ENCODE measurements at regions not wholly inside any gene's neighbourhood (a gene's known extent, or its start where the extent isn't known, plus 50 kb on each side); places are given as distances from the start of the nearest gene placed in this dataset.

DNA sequence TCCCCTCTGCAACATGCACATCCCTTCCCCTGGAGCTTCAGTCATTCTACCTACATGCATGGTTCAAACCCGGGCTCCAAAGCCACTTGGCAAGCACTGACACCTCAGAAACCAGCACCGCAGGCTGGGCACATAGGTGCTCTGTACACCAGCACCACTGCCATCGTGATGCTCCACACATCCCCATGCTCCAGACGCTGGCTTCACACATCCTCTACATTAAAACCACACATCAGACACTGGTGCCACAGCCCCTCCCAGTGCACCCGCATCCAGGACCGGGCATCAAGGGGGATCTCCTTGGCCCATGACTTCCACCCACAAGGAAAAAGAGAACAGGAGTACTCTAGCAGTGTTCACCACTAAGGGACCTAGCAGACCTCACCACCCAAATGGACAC, 787.7 kb downstream of the CDH18 start:
- H3K4me1 ChIP-seq (ENCODE audit: control insufficient read depth, low read depth, low read length): no peaks in the 10 kb centered on the region
- H3K79me1 ChIP-seq (ENCODE audit: low read length): no peaks in the 10 kb centered on the region
- no peak overlapping the region for H3K4me2 ChIP-seq (ENCODE audit: low read length)
- no peak overlapping the region for H3K4me3 ChIP-seq (ENCODE audit: low read length)
- DNase-seq: no peak
- H3K27me3 ChIP-seq (ENCODE audit: insufficient read depth, low read length, poor library complexity): no peaks in the 10 kb centered on the region
- H2AK5ac ChIP-seq (ENCODE audit: low read length): no peak overlapping the region
- H3K18ac ChIP-seq (ENCODE audit: low read length): no peak overlapping the region
- H2BK15ac ChIP-seq (replicated peaks; ENCODE audit: low read depth): no peak overlapping the region
- H3K27ac ChIP-seq (ENCODE audit: low read depth, low read length): no peak overlapping the region
- H3K36me3 ChIP-seq (ENCODE audit: control insufficient read depth, insufficient read depth, low read length): no peaks in the 10 kb centered on the region
- no peak overlapping the region for H2BK5ac ChIP-seq (ENCODE audit: low read length)
- no peak overlapping the region for H3K4ac ChIP-seq (ENCODE audit: low read depth, low read length)
- H3K56ac ChIP-seq (ENCODE audit: low read length): no peak overlapping the region
- H3K79me2 ChIP-seq (ENCODE audit: control insufficient read depth, insufficient read depth, low read length): no peaks in the 10 kb centered on the region
- H4K5ac ChIP-seq (ENCODE audit: low read length): no peak overlapping the region
- WGBS (ENCODE audit: extremely low coverage, insufficient coverage, low lambda C conversion rate): no CpG with 5 or more reads among the region's 6 CpGs
- no peak overlapping the region for H3K9ac ChIP-seq (ENCODE audit: low read length)
- H2BK120ac ChIP-seq (ENCODE audit: low read depth, low read length): no peak overlapping the region
- no peak overlapping the region for H4K8ac ChIP-seq (ENCODE audit: low read depth, low read length)
- H3K23ac ChIP-seq (ENCODE audit: low read length): no peak overlapping the region

DNA sequence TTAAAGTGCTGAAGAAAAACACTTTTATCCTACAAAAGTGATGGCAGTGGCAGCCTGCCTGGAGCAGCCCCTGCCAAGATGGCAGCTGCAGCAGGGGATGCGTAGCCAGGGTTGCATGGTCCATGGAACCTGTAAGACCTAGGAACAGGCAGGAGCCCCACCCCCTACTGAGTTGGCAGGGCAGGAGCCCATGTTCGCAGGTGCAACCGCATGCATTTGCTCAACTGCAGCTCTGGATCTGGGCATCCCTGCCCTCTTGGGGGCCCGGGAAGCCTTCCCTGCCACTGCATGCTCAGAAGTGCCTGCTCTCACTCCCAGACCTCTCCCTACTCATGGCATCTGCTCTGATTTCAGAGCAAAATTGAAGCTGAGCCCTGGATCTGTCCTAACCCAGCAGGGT, 779.6 kb downstream of the CDH18 start:
- DNase-seq: no peak
- no peak overlapping the region for H2BK120ac ChIP-seq (ENCODE audit: low read depth, low read length)
- H3K36me3 ChIP-seq (ENCODE audit: control insufficient read depth, insufficient read depth, low read length): no peaks in the 10 kb centered on the region
- H3K27me3 ChIP-seq (ENCODE audit: insufficient read depth, low read length, poor library complexity): no peaks in the 10 kb centered on the region
- no peak overlapping the region for H3K27ac ChIP-seq (ENCODE audit: low read depth, low read length)
- no peak overlapping the region for H3K18ac ChIP-seq (ENCODE audit: low read length)
- no peak overlapping the region for H3K56ac ChIP-seq (ENCODE audit: low read length)
- no peak overlapping the region for H3K4ac ChIP-seq (ENCODE audit: low read depth, low read length)
- H3K4me3 ChIP-seq (ENCODE audit: low read length): no peak overlapping the region
- H3K79me1 ChIP-seq (ENCODE audit: low read length): no peaks in the 10 kb centered on the region
- H3K23ac ChIP-seq (ENCODE audit: low read length): no peak overlapping the region
- no peak overlapping the region for H2BK5ac ChIP-seq (ENCODE audit: low read length)
- no peak overlapping the region for H4K5ac ChIP-seq (ENCODE audit: low read length)
- no peaks in the 10 kb centered on the region for H3K4me1 ChIP-seq (ENCODE audit: control insufficient read depth, low read depth, low read length)
- no peak overlapping the region for H2BK15ac ChIP-seq (replicated peaks; ENCODE audit: low read depth)
- H3K9ac ChIP-seq (ENCODE audit: low read length): no peak overlapping the region
- no peak overlapping the region for H4K8ac ChIP-seq (ENCODE audit: low read depth, low read length)
- no peak overlapping the region for H2AK5ac ChIP-seq (ENCODE audit: low read length)
- no peaks in the 10 kb centered on the region for H3K79me2 ChIP-seq (ENCODE audit: control insufficient read depth, insufficient read depth, low read length)
- no CpG with 5 or more reads among the region's 4 CpGs for WGBS (ENCODE audit: extremely low coverage, insufficient coverage, low lambda C conversion rate)
- no peak overlapping the region for H3K4me2 ChIP-seq (ENCODE audit: low read length)

DNA sequence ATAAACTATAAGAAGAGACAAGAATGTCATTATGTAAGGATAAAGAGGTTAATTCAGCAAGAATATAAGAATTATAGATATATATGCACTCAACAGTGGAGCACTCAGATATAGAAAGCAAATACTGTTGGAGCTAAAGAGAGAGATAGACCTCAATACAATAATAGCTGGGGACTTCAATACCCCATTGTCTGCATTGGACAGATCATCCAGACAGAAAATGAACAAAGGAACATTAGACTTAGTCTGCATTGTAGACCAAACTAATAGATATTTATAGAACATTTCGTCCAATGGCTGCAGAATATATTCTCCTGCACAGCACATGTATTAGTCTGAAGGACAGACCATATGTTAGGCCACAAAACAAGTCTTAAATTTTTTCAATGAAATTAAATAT, 777.1 kb downstream of the CDH18 start:
- no peak overlapping the region for H2AK5ac ChIP-seq (ENCODE audit: low read length)
- H2BK5ac ChIP-seq (ENCODE audit: low read length): no peak overlapping the region
- no peak overlapping the region for H4K5ac ChIP-seq (ENCODE audit: low read length)
- H3K18ac ChIP-seq (ENCODE audit: low read length): no peak overlapping the region
- H3K79me2 ChIP-seq (ENCODE audit: control insufficient read depth, insufficient read depth, low read length): no peaks in the 10 kb centered on the region
- no peak overlapping the region for H4K8ac ChIP-seq (ENCODE audit: low read depth, low read length)
- no peak overlapping the region for H3K4me3 ChIP-seq (ENCODE audit: low read length)
- no peak overlapping the region for H3K56ac ChIP-seq (ENCODE audit: low read length)
- H2BK120ac ChIP-seq (ENCODE audit: low read depth, low read length): no peak overlapping the region
- WGBS (ENCODE audit: extremely low coverage, insufficient coverage, low lambda C conversion rate): no CpG with 5 or more reads among the region's 1 CpG
- H3K27me3 ChIP-seq (ENCODE audit: insufficient read depth, low read length, poor library complexity): no peaks in the 10 kb centered on the region
- H3K23ac ChIP-seq (ENCODE audit: low read length): no peak overlapping the region
- H3K4me2 ChIP-seq (ENCODE audit: low read length): no peak overlapping the region
- H3K4ac ChIP-seq (ENCODE audit: low read depth, low read length): no peak overlapping the region
- no peak overlapping the region for H3K9ac ChIP-seq (ENCODE audit: low read length)
- H2BK15ac ChIP-seq (replicated peaks; ENCODE audit: low read depth): no peak overlapping the region
- DNase-seq: no peak
- no peaks in the 10 kb centered on the region for H3K79me1 ChIP-seq (ENCODE audit: low read length)
- no peaks in the 10 kb centered on the region for H3K36me3 ChIP-seq (ENCODE audit: control insufficient read depth, insufficient read depth, low read length)
- H3K4me1 ChIP-seq (ENCODE audit: control insufficient read depth, low read depth, low read length): no peaks in the 10 kb centered on the region
- H3K27ac ChIP-seq (ENCODE audit: low read depth, low read length): no peak overlapping the region

DNA sequence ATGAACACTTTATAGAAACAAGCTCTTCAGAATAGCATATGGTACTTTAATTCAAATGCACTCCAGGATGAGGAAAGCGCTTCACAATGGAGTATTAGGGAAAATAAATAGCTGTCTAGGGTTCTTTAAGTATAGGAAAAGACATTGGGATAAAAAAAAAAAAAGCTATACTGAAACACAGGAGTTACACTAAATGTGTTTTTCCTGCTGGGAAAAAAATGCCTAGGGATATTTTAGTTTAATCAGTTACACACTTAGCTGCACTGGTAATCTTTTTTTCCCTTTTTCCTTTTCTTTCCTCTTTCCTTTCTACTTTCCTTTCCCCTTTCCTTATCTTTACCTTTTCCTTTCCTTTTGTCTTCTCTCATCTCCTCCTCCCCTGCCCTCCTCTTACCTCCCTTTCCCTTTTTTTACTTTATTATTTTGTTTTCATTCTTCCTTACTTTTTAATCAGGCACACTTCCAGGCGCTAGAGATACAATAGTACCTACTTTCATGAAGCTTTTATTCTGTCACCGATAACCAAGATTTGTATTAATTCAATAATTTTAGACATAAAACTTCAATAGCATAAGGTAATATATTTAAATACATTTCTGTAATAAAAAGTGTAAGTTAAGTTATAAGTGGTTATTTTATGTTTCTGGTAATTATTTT, 758.7 kb downstream of the CDH18 start:
- WGBS (ENCODE audit: extremely low coverage, insufficient coverage, low lambda C conversion rate): no CpG with 5 or more reads among the region's 3 CpGs
- Histone ChIP-seq H3K4me2 (ENCODE audit: low read length) (no peak overlapping the region), H3K4me1 (ENCODE audit: control insufficient read depth, low read depth, low read length) (no peaks in the 10 kb centered on the region), H3K9ac (ENCODE audit: low read length) (no peak overlapping the region), H3K27ac (ENCODE audit: low read depth, low read length) (no peak overlapping the region), H4K5ac (ENCODE audit: low read length) (no peak overlapping the region), H2AK5ac (ENCODE audit: low read length) (no peak overlapping the region), H3K18ac (ENCODE audit: low read length) (no peak overlapping the region), H3K79me1 (ENCODE audit: low read length) (no peaks in the 10 kb centered on the region), H2BK5ac (ENCODE audit: low read length) (no peak overlapping the region), H3K27me3 (ENCODE audit: insufficient read depth, low read length, poor library complexity) (no peaks in the 10 kb centered on the region), H3K4me3 (ENCODE audit: low read length) (no peak overlapping the region), H3K23ac (ENCODE audit: low read length) (no peak overlapping the region), H3K56ac (ENCODE audit: low read length) (no peak overlapping the region), H3K79me2 (ENCODE audit: control insufficient read depth, insufficient read depth, low read length) (no peaks in the 10 kb centered on the region), H4K8ac (ENCODE audit: low read depth, low read length) (no peak overlapping the region), H2BK15ac (replicated peaks; ENCODE audit: low read depth) (no peak overlapping the region), H3K36me3 (ENCODE audit: control insufficient read depth, insufficient read depth, low read length) (no peaks in the 10 kb centered on the region), H3K4ac (ENCODE audit: low read depth, low read length) (no peak overlapping the region), H2BK120ac (ENCODE audit: low read depth, low read length) (no peak overlapping the region)
- no peak for DNase-seq

DNA sequence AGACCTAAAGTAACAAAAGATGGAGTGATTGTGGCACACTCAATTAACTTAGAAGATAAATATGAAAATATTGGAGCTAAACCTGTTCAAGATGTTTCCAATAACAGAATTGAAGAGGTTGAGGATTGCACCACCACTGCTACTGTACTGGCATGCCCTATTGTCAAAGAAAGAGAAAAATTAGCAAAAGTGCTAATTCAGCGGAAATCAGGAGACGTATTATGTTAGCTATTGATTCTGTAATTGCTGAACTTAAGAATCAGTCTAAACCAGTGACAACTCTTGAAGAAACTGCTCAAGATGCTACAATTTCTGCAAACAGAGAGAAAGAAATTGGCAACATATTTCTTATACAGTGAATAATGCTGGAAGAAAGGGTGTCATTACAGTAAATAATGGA, 754.4 kb downstream of the CDH18 start:
- H4K5ac ChIP-seq (ENCODE audit: low read length): no peak overlapping the region
- no peak overlapping the region for H2BK120ac ChIP-seq (ENCODE audit: low read depth, low read length)
- no peak overlapping the region for H3K4ac ChIP-seq (ENCODE audit: low read depth, low read length)
- no peak for DNase-seq
- no peak overlapping the region for H3K9ac ChIP-seq (ENCODE audit: low read length)
- H3K23ac ChIP-seq (ENCODE audit: low read length): no peak overlapping the region
- no peak overlapping the region for H3K4me2 ChIP-seq (ENCODE audit: low read length)
- H3K56ac ChIP-seq (ENCODE audit: low read length): no peak overlapping the region
- no peaks in the 10 kb centered on the region for H3K27me3 ChIP-seq (ENCODE audit: insufficient read depth, low read length, poor library complexity)
- H3K18ac ChIP-seq (ENCODE audit: low read length): no peak overlapping the region
- H2BK15ac ChIP-seq (replicated peaks; ENCODE audit: low read depth): no peak overlapping the region
- H3K79me2 ChIP-seq (ENCODE audit: control insufficient read depth, insufficient read depth, low read length): no peaks in the 10 kb centered on the region
- no peak overlapping the region for H2BK5ac ChIP-seq (ENCODE audit: low read length)
- H2AK5ac ChIP-seq (ENCODE audit: low read length): no peak overlapping the region
- H3K36me3 ChIP-seq (ENCODE audit: control insufficient read depth, insufficient read depth, low read length): no peaks in the 10 kb centered on the region
- H4K8ac ChIP-seq (ENCODE audit: low read depth, low read length): no peak overlapping the region
- WGBS (ENCODE audit: extremely low coverage, insufficient coverage, low lambda C conversion rate): no CpG with 5 or more reads among the region's 2 CpGs
- no peaks in the 10 kb centered on the region for H3K4me1 ChIP-seq (ENCODE audit: control insufficient read depth, low read depth, low read length)
- no peaks in the 10 kb centered on the region for H3K79me1 ChIP-seq (ENCODE audit: low read length)
- H3K4me3 ChIP-seq (ENCODE audit: low read length): no peak overlapping the region
- no peak overlapping the region for H3K27ac ChIP-seq (ENCODE audit: low read depth, low read length)

DNA sequence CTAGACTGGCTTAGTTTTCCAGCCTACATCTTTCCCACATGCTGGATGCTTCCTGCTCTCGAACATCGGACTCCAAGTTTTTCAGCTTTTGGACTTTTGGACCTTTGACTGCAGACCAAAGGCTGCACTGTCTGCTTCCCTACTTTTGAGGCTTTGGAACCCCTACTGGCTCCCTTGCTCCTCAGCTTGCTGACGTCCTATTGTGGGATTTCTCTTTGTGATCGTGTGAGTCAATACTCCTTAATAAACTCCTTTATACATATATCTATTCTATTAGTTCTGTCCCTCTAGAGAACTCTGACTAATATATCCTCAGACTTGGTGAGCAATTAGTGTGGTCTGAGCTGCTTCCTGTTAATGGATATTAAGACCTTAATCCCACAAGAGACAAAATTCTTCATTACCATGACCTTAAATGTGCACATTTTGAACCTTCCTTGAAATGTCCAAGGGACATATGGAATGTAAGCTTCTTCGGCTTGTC, 752.9 kb downstream of the CDH18 start:
- no peak overlapping the region for H3K9ac ChIP-seq (ENCODE audit: low read length)
- no peaks in the 10 kb centered on the region for H3K27me3 ChIP-seq (ENCODE audit: insufficient read depth, low read length, poor library complexity)
- no peak overlapping the region for H3K56ac ChIP-seq (ENCODE audit: low read length)
- H3K27ac ChIP-seq (ENCODE audit: low read depth, low read length): no peak overlapping the region
- no peak overlapping the region for H3K18ac ChIP-seq (ENCODE audit: low read length)
- no peaks in the 10 kb centered on the region for H3K79me1 ChIP-seq (ENCODE audit: low read length)
- H2AK5ac ChIP-seq (ENCODE audit: low read length): no peak overlapping the region
- H2BK15ac ChIP-seq (replicated peaks; ENCODE audit: low read depth): no peak overlapping the region
- H3K4me2 ChIP-seq (ENCODE audit: low read length): no peak overlapping the region
- no peak overlapping the region for H4K5ac ChIP-seq (ENCODE audit: low read length)
- H3K4me1 ChIP-seq (ENCODE audit: control insufficient read depth, low read depth, low read length): no peaks in the 10 kb centered on the region
- no peak overlapping the region for H3K4ac ChIP-seq (ENCODE audit: low read depth, low read length)
- no peak overlapping the region for H4K8ac ChIP-seq (ENCODE audit: low read depth, low read length)
- H3K36me3 ChIP-seq (ENCODE audit: control insufficient read depth, insufficient read depth, low read length): no peaks in the 10 kb centered on the region
- H3K23ac ChIP-seq (ENCODE audit: low read length): no peak overlapping the region
- H3K4me3 ChIP-seq (ENCODE audit: low read length): no peak overlapping the region
- no peak overlapping the region for H2BK5ac ChIP-seq (ENCODE audit: low read length)
- WGBS (ENCODE audit: extremely low coverage, insufficient coverage, low lambda C conversion rate): no CpG with 5 or more reads among the region's 5 CpGs
- no peak for DNase-seq
- H3K79me2 ChIP-seq (ENCODE audit: control insufficient read depth, insufficient read depth, low read length): no peaks in the 10 kb centered on the region
- H2BK120ac ChIP-seq (ENCODE audit: low read depth, low read length): no peak overlapping the region
